Endothelial cell of umbilical vein (primary cell): ENCODE measurements at regions not wholly inside any gene's neighbourhood (a gene's known extent, or its start where the extent isn't known, plus 50 kb on each side); places are given as distances from the start of the nearest gene placed in this dataset.

Experiments
- BruUV-seq: library from RNA; stranded (reverse); fragments of 400-500 nt; replicated peaks from 2 replicates; lab custom pipeline; 2021; lab: Mats Ljungman, UMichigan
- CTCF ChIA-PET: fragments of 300-600, 350-600 bp; sonication (Branson Sonifier 250); formaldehyde crosslinking; loops from one replicate; lab custom pipeline; 2021; ENCODE audit warnings: antibody characterized with exemption, inconsistent platforms; lab: Charles Lee
- POLR2A ChIA-PET: fragments of 300-600, 350-600 bp; sonication (Branson Sonifier 250); formaldehyde crosslinking; loops from one replicate; lab custom pipeline; 2021; ENCODE audit warnings: antibody characterized with exemption, inconsistent platforms; lab: Charles Lee
- DNase-seq: peaks from one replicate; pipeline ENCODE4 v3.0.0-alpha.2; 2011; ENCODE audit warnings: low read depth, low spot score
- FAIRE-seq: peaks from 2 replicates; lab custom pipeline; 2011; peaks lifted over from hg19 to GRCh38; lab: Jason Lieb, UNC
- H2AFZ ChIP-seq: 2 replicates; pipeline ENCODE4 v1.6.0; 2012; ENCODE audit warnings: low read depth, low read length, control low read depth, inconsistent platforms
- H3K27ac ChIP-seq: 2 replicates; pipeline ENCODE4 v1.5.1; 2011; ENCODE audit warnings: low read depth, mild to moderate bottlenecking, control low read depth, low read length, moderate library complexity; ENCODE audit not compliant: insufficient read depth
- H3K27me3 ChIP-seq, 2 experiments: 2 replicates each; pipeline versions ENCODE4 v1.6.0 to v1.6.1; 2011; ENCODE audit warnings: low read length in 2 of 2, mixed read lengths in 1 of 2; ENCODE audit not compliant: control insufficient read depth in 2 of 2, insufficient read depth in 2 of 2
- H3K36me3 ChIP-seq, 2 experiments: 2 replicates in 1 of 2; 3 replicates in 1 of 2; pipeline ENCODE4 v1.5.1; 2011; ENCODE audit warnings: low read length in 2 of 2, mild to moderate bottlenecking in 1 of 2, moderate library complexity in 1 of 2; ENCODE audit not compliant: control insufficient read depth in 2 of 2, insufficient read depth in 2 of 2; ENCODE audit errors: extremely low read depth in 1 of 2
- H3K4me1 ChIP-seq: 3 replicates; pipeline ENCODE4 v1.5.1; 2011; ENCODE audit warnings: mild to moderate bottlenecking, low read length; ENCODE audit not compliant: control insufficient read depth, insufficient read depth; ENCODE audit errors: extremely low read depth
- H3K4me2 ChIP-seq: 2 replicates; pipeline ENCODE4 v1.6.1; 2011; ENCODE audit warnings: low read length, control low read depth, mixed read lengths; ENCODE audit not compliant: insufficient read depth
- H3K4me3 ChIP-seq, 3 experiments: fragments of 200-600 bp in 1 of 3; sonication (generic), shearing (Covaris generic) in 1 of 3; replicated peaks in 1 of 3; 2 replicates each; pipeline ENCODE4 v1.5.1; 2011 to 2016; ENCODE audit warnings: control low read depth in 3 of 3, low read length in 3 of 3, mild to moderate bottlenecking in 2 of 3, inconsistent platforms in 1 of 3, low read depth in 1 of 3, moderate library complexity in 1 of 3; ENCODE audit not compliant: insufficient read depth in 1 of 3
- H3K79me2 ChIP-seq: 2 replicates; pipeline ENCODE4 v1.6.0; 2012; ENCODE audit warnings: low read length, inconsistent platforms; ENCODE audit not compliant: control insufficient read depth, insufficient read depth
- H3K9ac ChIP-seq: replicated peaks from 2 replicates; pipeline ENCODE3; 2011; ENCODE audit warnings: low read length, control low read depth; ENCODE audit not compliant: insufficient read depth; ENCODE audit errors: extremely low read depth
- H3K9me1 ChIP-seq: replicated peaks from 3 replicates; pipeline ENCODE4 v1.6.0; 2011; ENCODE audit warnings: mild to moderate bottlenecking, low read length; ENCODE audit not compliant: control insufficient read depth, insufficient read depth; ENCODE audit errors: extremely low read depth
- H3K9me3 ChIP-seq: replicated peaks from 2 replicates; pipeline ENCODE4 v1.5.1; 2012; ENCODE audit warnings: low read length, inconsistent platforms; ENCODE audit not compliant: control insufficient read depth, insufficient read depth
- H4K20me1 ChIP-seq: replicated peaks from 2 replicates; pipeline ENCODE3; 2011; ENCODE audit warnings: mild to moderate bottlenecking, low read length; ENCODE audit not compliant: control insufficient read depth, insufficient read depth; ENCODE audit errors: extremely low read depth
- EZH2 ChIP-seq: IDR thresholded peaks from 2 replicates; pipeline ENCODE4 v1.6.1; 2012; ENCODE audit warnings: borderline replicate concordance, low read depth, mild to moderate bottlenecking, moderate library complexity, low read length, inconsistent platforms; ENCODE audit not compliant: severe bottlenecking
- FOS ChIP-seq: IDR thresholded peaks from 2 replicates; pipeline ENCODE4 v1.6.1; 2011; ENCODE audit warnings: mild to moderate bottlenecking, low read length, moderate library complexity, borderline replicate concordance; ENCODE audit not compliant: insufficient read depth
- GATA2 ChIP-seq: IDR thresholded peaks from 2 replicates; pipeline ENCODE4 v1.7.0; 2011; ENCODE audit warnings: low read depth, mild to moderate bottlenecking, moderate library complexity, mixed read lengths, low read length; ENCODE audit not compliant: insufficient read length, insufficient read depth
- JUN ChIP-seq: IDR thresholded peaks from 2 replicates; pipeline ENCODE4 v1.6.1; 2011; ENCODE audit warnings: borderline replicate concordance, low read depth; ENCODE audit not compliant: insufficient read length, insufficient read depth
- MYC ChIP-seq: IDR thresholded peaks from one replicate; pipeline ENCODE4 v1.6.1; 2011; ENCODE audit warnings: mild to moderate bottlenecking, low read depth, low read length
- POLR2A ChIP-seq: IDR thresholded peaks from 2 replicates; pipeline ENCODE4 v1.6.1; 2012; ENCODE audit warnings: low read depth, mild to moderate bottlenecking, control low read depth, low read length
- POLR2AphosphoS5 ChIP-seq: IDR thresholded peaks from 2 replicates; pipeline ENCODE4 v1.6.1; 2012; ENCODE audit warnings: low read depth, mild to moderate bottlenecking, control low read depth, low read length, moderate library complexity; ENCODE audit not compliant: insufficient read depth
- dilution Hi-C: fragments of 300-500 bp; cut with MboI; formaldehyde crosslinking; loops from one replicate; pipeline ENCODE4 v1.15.0; 2019; ENCODE audit warnings: low sequenced_read_pairs; ENCODE audit not compliant: extremely low pct_ligation_motif_present
- intact Hi-C: fragments of 100-400 bp; cut with micrococcal nuclease; formaldehyde crosslinking; loops from one replicate; pipeline ENCODE4 v1.10.0; 2022
- TF ChIP-seq, protein P1 (sequence below), 2 donors: IDR thresholded peaks; 1 replicate in 1 of 2; 2 replicates in 1 of 2; pipeline ENCODE4 v1.5.1; 2011; ENCODE audit warnings: low read length in 2 of 2, mild to moderate bottlenecking in 2 of 2, moderate library complexity in 2 of 2, control low read depth in 1 of 2, inconsistent platforms in 1 of 2, low read depth in 1 of 2; ENCODE audit not compliant: insufficient read depth in 1 of 2; ENCODE audit errors: extremely low read depth in 1 of 2
- TF ChIP-seq, protein P2 (sequence below): IDR thresholded peaks from 2 replicates; pipeline ENCODE4 v1.6.1; 2011; ENCODE audit not compliant: insufficient read depth, insufficient read length

DNA sequence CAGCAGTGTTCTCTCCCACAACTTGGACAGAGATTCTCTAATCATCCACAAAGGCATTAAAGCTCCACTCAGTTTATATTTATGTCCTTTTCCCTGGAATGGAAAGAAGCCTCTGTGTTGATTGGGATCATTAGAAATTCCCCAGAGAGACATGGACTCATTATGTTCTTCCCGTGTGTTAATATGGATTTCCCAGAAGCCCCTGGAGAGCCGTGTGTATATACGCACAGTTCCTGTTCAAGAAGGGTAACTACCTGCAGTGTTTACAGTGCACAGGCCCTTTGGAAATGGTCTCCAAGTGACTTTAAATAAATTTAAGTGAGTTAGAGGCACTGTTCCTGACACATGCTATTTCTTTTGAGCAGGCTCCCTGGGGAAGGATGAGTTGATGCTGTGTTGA lies 428.0 kb upstream of the TMTC1 start:
- Histone ChIP-seq H3K27ac (no peak overlapping the region), H3K4me1 (no peaks in the 10 kb centered on the region), H3K36me3 (no peaks in the 10 kb centered on the region), H3K9ac (no peak overlapping the region), H3K4me3 (no peak overlapping the region), H4K20me1 (no peaks in the 10 kb centered on the region), H3K27me3 (peaks cover under 1 to 4% of the 10 kb centered on the region in 2 experiments), H3K4me2 (no peak overlapping the region), H3K9me1 (no peaks in the 10 kb centered on the region), H3K79me2 (no peaks in the 10 kb centered on the region), H2AFZ (no peak overlapping the region), H3K9me3 (no peaks in the 10 kb centered on the region)
- no peak for DNase-seq
- POLR2A ChIA-PET: no interaction called here
- no TSS peak for BruUV-seq
- CTCF ChIA-PET: no interaction called here
- dilution Hi-C loops (no loop called here), intact Hi-C loops (no loop called here)
- FAIRE-seq: no peak
- no peak for TF ChIP-seq GATA2
- no peak for TF ChIP-seq JUN
- no peak for TF ChIP-seq POLR2AphosphoS5
- TF ChIP-seq MYC: no peak
- no peak for TF ChIP-seq POLR2A
- TF ChIP-seq, protein P1, sequence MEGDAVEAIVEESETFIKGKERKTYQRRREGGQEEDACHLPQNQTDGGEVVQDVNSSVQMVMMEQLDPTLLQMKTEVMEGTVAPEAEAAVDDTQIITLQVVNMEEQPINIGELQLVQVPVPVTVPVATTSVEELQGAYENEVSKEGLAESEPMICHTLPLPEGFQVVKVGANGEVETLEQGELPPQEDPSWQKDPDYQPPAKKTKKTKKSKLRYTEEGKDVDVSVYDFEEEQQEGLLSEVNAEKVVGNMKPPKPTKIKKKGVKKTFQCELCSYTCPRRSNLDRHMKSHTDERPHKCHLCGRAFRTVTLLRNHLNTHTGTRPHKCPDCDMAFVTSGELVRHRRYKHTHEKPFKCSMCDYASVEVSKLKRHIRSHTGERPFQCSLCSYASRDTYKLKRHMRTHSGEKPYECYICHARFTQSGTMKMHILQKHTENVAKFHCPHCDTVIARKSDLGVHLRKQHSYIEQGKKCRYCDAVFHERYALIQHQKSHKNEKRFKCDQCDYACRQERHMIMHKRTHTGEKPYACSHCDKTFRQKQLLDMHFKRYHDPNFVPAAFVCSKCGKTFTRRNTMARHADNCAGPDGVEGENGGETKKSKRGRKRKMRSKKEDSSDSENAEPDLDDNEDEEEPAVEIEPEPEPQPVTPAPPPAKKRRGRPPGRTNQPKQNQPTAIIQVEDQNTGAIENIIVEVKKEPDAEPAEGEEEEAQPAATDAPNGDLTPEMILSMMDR (IDR thresholded peaks at IDR 0.05; ENCODE audit: extremely low read depth in 1 of 2, insufficient read depth in 1 of 2, low read depth in 1 of 2, low read length in 2 of 2): no peak

DNA sequence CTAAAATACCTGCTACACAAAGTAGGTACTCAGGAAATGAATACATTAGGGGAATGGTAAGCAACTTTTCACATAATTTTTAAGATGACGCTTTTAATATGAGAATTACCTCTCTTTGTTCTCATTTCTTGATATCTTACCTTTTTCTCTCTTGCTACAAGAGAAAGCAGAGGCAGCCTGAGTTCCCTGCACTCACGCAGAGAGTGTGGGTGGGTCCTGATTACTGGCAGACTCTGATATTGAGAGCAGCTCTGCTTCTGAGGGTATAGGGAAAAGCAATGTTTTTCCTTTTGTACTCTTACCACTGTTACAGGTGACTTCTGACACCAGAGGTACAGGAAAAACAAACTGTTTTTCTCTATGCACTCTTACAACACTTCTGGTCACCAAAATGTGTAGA lies 420.2 kb upstream of the TMTC1 start:
- TF ChIP-seq POLR2A (no peak), GATA2 (no peak), JUN (no peak), FOS (no peak), POLR2AphosphoS5 (no peak), EZH2 (no peak), MYC (no peak)
- TF ChIP-seq, protein P2, sequence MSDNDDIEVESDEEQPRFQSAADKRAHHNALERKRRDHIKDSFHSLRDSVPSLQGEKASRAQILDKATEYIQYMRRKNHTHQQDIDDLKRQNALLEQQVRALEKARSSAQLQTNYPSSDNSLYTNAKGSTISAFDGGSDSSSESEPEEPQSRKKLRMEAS: no peak
- TF ChIP-seq, protein P1 (IDR thresholded peaks at IDR 0.05; ENCODE audit: extremely low read depth in 1 of 2, insufficient read depth in 1 of 2, low read depth in 1 of 2, low read length in 2 of 2): no peak
- dilution Hi-C loops: no loop called here
- Histone ChIP-seq H3K36me3 (no peaks in the 10 kb centered on the region), H3K27ac (no peak overlapping the region), H4K20me1 (no peaks in the 10 kb centered on the region), H3K79me2 (no peaks in the 10 kb centered on the region), H3K4me2 (no peak overlapping the region), H3K4me1 (peaks cover 3% of the 10 kb centered on the region), H3K9me1 (no peaks in the 10 kb centered on the region), H2AFZ (no peak overlapping the region), H3K9me3 (no peaks in the 10 kb centered on the region), H3K4me3 (no peak overlapping the region), H3K9ac (no peak overlapping the region), H3K27me3 (peaks cover 14 to 26% of the 10 kb centered on the region in 2 experiments)
- intact Hi-C loops: no loop called here
- BruUV-seq: no TSS peak
- ChIA-PET CTCF (interaction anchor here (0.7 to 0.9 kb wide), 2 partner anchors 49 to 652 kb away, joined by 3 read pairs; no protein-coding TSS in a partner anchor), POLR2A (no interaction called here)
- DNase-seq: no peak
- no peak for FAIRE-seq
